Liver (tissue), 8 donors: ENCODE measurements at regions not wholly inside any gene's neighbourhood (a gene's known extent, or its start where the extent isn't known, plus 50 kb on each side); places are given as distances from the start of the nearest gene placed in this dataset.

Experiments
- DNase-seq: peaks from one replicate; pipeline ENCODE4 v3.0.0-alpha.2; 2017; ENCODE audit warnings: low spot score
- H3K27ac ChIP-seq, 2 donors: one replicate each; pipeline ENCODE4 v1.7.0; 2013; ENCODE audit warnings: inconsistent platforms in 2 of 2, low read length in 2 of 2, control low read depth in 1 of 2, low read depth in 1 of 2, mild to moderate bottlenecking in 1 of 2
- H3K27me3 ChIP-seq, 4 donors: one replicate each; pipeline versions ENCODE4 v1.6.1 to v1.7.0; 2013; ENCODE audit warnings: low read length in 3 of 4, inconsistent platforms in 1 of 4, mild to moderate bottlenecking in 1 of 4, moderate library complexity in 1 of 4; ENCODE audit not compliant: control insufficient read depth in 4 of 4, insufficient read depth in 4 of 4
- H3K36me3 ChIP-seq, 4 donors: one replicate each; pipeline versions ENCODE4 v1.6.1 to v1.7.0; 2013; ENCODE audit warnings: low read length in 3 of 4, mild to moderate bottlenecking in 3 of 4, low read depth in 1 of 4, moderate library complexity in 1 of 4; ENCODE audit not compliant: control insufficient read depth in 4 of 4, insufficient read depth in 3 of 4
- H3K4me1 ChIP-seq, 4 donors: one replicate each; pipeline versions ENCODE4 v1.6.1 to v1.7.0; 2013; ENCODE audit warnings: low read length in 3 of 4, mild to moderate bottlenecking in 3 of 4, moderate library complexity in 1 of 4; ENCODE audit not compliant: control insufficient read depth in 4 of 4, insufficient read depth in 4 of 4
- H3K4me3 ChIP-seq, 3 donors: one replicate each; pipeline versions ENCODE4 v1.6.1 to v1.7.0; 2013; ENCODE audit warnings: low read length in 3 of 3, control low read depth in 1 of 3, low read depth in 1 of 3, mild to moderate bottlenecking in 1 of 3
- H3K9ac ChIP-seq, 2 donors: one replicate each; pipeline ENCODE4 v1.7.0; 2013; ENCODE audit warnings: low read length in 2 of 2, mild to moderate bottlenecking in 2 of 2, moderate library complexity in 2 of 2, control low read depth in 1 of 2, low read depth in 1 of 2
- H3K9me3 ChIP-seq, 4 donors: one replicate each; pipeline versions ENCODE4 v1.6.1 to v1.7.0; 2013; ENCODE audit warnings: low read length in 3 of 4; ENCODE audit not compliant: control insufficient read depth in 4 of 4
- EGR1 ChIP-seq, 2 donors: IDR thresholded peaks; 2 replicates each; pipeline ENCODE4 v1.6.1; 2016 to 2018; ENCODE audit warnings: antibody characterized with exemption in 2 of 2, low read depth in 2 of 2
- FOXA1 ChIP-seq: IDR thresholded peaks from 2 replicates; pipeline ENCODE4 v1.6.1; 2016; ENCODE audit warnings: antibody characterized with exemption
- FOXA2 ChIP-seq: IDR thresholded peaks from 2 replicates; pipeline ENCODE4 v1.6.1; 2016; ENCODE audit warnings: antibody characterized with exemption
- GABPA ChIP-seq, 2 donors: IDR thresholded peaks in 1 of 2; conservative IDR thresholded peaks in 1 of 2; 2 replicates each; pipeline ENCODE4 v1.6.1; 2016; ENCODE audit warnings: antibody characterized with exemption in 2 of 2, mild to moderate bottlenecking in 1 of 2, moderate library complexity in 1 of 2
- HNF4G ChIP-seq: IDR thresholded peaks from 2 replicates; pipeline ENCODE4 v1.6.1; 2016; ENCODE audit warnings: antibody characterized with exemption
- JUND ChIP-seq, 2 donors: IDR thresholded peaks; 2 replicates each; pipeline ENCODE4 v1.6.1; 2016; ENCODE audit warnings: antibody characterized with exemption in 2 of 2
- RXRA ChIP-seq, 2 donors: IDR thresholded peaks; 2 replicates each; pipeline ENCODE4 v1.6.1; 2017 to 2018; ENCODE audit warnings: antibody characterized with exemption in 2 of 2, mild to moderate bottlenecking in 1 of 2
- SP1 ChIP-seq: IDR thresholded peaks from 2 replicates; pipeline ENCODE4 v1.6.1; 2018; ENCODE audit warnings: antibody characterized with exemption, mild to moderate bottlenecking
- TAF1 ChIP-seq: conservative IDR thresholded peaks from 2 replicates; pipeline ENCODE4 v1.6.1; 2016; ENCODE audit warnings: antibody characterized with exemption, mild to moderate bottlenecking
- YY1 ChIP-seq: IDR thresholded peaks from 2 replicates; pipeline ENCODE4 v1.6.1; 2016; ENCODE audit warnings: antibody characterized with exemption, mild to moderate bottlenecking
- WGBS: extraction: QIAGEN DNeasy Blood & Tissue Kit; methylation state at CpG from one replicate; pipeline ENCODE4 v1.1.7; 2013; 5-methylcytosine and 5-hydroxymethylcytosine counted together
- TF ChIP-seq, protein P1 (sequence below): IDR thresholded peaks from 2 replicates; pipeline ENCODE4 v1.6.1; 2016; ENCODE audit warnings: antibody characterized with exemption, mild to moderate bottlenecking
- TF ChIP-seq, protein P2 (sequence below): IDR thresholded peaks from 2 replicates; pipeline ENCODE4 v1.6.1; 2016; ENCODE audit warnings: antibody characterized with exemption
- TF ChIP-seq, protein P3 (sequence below): IDR thresholded peaks from 2 replicates; pipeline ENCODE4 v1.6.1; 2016; ENCODE audit warnings: antibody characterized with exemption
- TF ChIP-seq, protein P4 (sequence below): fragments of 150-350 bp; IDR thresholded peaks from 2 replicates; pipeline ENCODE4 v1.5.1; 2017; ENCODE audit warnings: improper control_type of control experiment, low read depth, low read length; ENCODE audit not compliant: missing input control
- donor health status: healthy.
- donor health status: healthy.
- donor health status: healthy.
- donor health status: healthy.
- donor health status: healthy.

DNA sequence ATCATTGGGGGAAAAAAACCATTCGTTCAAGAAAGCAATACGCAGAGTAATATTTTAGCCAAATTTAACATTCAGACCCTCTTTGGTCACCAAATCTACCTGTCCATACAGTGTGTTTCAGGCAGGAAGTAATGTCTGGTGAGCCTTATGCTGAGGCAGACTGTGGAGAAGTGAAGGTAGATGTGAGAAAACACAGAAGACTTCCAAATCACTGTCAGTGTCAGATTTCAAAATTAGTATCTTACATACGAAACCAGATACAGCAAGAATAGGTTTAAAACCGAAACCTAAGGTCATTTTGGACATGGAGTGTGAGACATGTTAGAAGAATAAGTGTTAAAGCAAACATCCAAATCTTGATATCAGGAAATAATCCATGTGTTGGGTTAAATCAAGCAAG, 664.5 kb upstream of the HTR2C start:
- H3K9me3 ChIP-seq: peaks cover 0 to 2% (median 0%) of the 10 kb centered on the region in 4 donors
- H3K9ac ChIP-seq: no peak overlapping the region
- no peak overlapping the region for H3K4me3 ChIP-seq
- no peaks in the 10 kb centered on the region for H3K36me3 ChIP-seq
- no peaks in the 10 kb centered on the region for H3K27me3 ChIP-seq
- H3K27ac ChIP-seq: no peak overlapping the region
- no peaks in the 10 kb centered on the region for H3K4me1 ChIP-seq
- WGBS: 67% methylated on average over 4 of the region's 4 CpGs
- TF ChIP-seq GABPA (IDR thresholded peaks at IDR 0.05 in 1 of 2, conservative IDR thresholded peaks at IDR 0.05 in 1 of 2) (no peak), HNF4G (no peak)
- no peak for DNase-seq

DNA sequence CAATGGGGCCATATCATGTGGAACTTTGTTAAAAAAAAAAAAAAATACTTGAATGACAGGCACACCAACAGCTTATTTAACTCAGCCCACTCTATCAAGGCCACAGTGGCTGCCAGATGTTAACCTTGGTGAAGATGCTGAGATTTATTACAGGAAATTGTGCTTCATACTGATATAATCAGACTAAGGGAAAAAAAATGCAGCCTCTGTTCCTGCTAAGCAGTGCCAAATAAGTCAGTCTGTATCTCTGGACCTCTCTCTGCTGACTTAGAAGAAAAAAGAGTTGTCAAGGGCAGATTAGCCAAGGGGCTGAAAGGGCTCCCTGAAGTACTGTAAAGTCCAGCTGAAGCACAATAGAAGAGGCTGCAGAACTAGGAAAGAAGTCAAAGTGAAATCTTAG, 677.7 kb upstream of the HTR2C start:
- Histone ChIP-seq H3K36me3 (no peaks in the 10 kb centered on the region), H3K27me3 (peaks cover 0 to 3% (median 0%) of the 10 kb centered on the region in 4 donors), H3K9me3 (no peaks in the 10 kb centered on the region), H3K4me3 (no peak overlapping the region), H3K4me1 (no peaks in the 10 kb centered on the region), H3K9ac (no peak overlapping the region), H3K27ac (no peak overlapping the region)
- no peak for DNase-seq
- TF ChIP-seq SP1 (no peak), HNF4G (no peak), RXRA (IDR thresholded peaks at IDR 0.05) (no peak), YY1 (no peak), JUND (IDR thresholded peaks at IDR 0.05) (no peak), FOXA2 (no peak), TAF1 (no peak), GABPA (IDR thresholded peaks at IDR 0.05 in 1 of 2, conservative IDR thresholded peaks at IDR 0.05 in 1 of 2) (no peak), FOXA1 (no peak), EGR1 (IDR thresholded peaks at IDR 0.05; ENCODE audit: low read depth in 2 of 2) (no peak)
- TF ChIP-seq, protein P1, sequence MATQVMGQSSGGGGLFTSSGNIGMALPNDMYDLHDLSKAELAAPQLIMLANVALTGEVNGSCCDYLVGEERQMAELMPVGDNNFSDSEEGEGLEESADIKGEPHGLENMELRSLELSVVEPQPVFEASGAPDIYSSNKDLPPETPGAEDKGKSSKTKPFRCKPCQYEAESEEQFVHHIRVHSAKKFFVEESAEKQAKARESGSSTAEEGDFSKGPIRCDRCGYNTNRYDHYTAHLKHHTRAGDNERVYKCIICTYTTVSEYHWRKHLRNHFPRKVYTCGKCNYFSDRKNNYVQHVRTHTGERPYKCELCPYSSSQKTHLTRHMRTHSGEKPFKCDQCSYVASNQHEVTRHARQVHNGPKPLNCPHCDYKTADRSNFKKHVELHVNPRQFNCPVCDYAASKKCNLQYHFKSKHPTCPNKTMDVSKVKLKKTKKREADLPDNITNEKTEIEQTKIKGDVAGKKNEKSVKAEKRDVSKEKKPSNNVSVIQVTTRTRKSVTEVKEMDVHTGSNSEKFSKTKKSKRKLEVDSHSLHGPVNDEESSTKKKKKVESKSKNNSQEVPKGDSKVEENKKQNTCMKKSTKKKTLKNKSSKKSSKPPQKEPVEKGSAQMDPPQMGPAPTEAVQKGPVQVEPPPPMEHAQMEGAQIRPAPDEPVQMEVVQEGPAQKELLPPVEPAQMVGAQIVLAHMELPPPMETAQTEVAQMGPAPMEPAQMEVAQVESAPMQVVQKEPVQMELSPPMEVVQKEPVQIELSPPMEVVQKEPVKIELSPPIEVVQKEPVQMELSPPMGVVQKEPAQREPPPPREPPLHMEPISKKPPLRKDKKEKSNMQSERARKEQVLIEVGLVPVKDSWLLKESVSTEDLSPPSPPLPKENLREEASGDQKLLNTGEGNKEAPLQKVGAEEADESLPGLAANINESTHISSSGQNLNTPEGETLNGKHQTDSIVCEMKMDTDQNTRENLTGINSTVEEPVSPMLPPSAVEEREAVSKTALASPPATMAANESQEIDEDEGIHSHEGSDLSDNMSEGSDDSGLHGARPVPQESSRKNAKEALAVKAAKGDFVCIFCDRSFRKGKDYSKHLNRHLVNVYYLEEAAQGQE: no peak
- TF ChIP-seq, protein P2, sequence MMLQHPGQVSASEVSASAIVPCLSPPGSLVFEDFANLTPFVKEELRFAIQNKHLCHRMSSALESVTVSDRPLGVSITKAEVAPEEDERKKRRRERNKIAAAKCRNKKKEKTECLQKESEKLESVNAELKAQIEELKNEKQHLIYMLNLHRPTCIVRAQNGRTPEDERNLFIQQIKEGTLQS: no peak
- TF ChIP-seq, protein P3, sequence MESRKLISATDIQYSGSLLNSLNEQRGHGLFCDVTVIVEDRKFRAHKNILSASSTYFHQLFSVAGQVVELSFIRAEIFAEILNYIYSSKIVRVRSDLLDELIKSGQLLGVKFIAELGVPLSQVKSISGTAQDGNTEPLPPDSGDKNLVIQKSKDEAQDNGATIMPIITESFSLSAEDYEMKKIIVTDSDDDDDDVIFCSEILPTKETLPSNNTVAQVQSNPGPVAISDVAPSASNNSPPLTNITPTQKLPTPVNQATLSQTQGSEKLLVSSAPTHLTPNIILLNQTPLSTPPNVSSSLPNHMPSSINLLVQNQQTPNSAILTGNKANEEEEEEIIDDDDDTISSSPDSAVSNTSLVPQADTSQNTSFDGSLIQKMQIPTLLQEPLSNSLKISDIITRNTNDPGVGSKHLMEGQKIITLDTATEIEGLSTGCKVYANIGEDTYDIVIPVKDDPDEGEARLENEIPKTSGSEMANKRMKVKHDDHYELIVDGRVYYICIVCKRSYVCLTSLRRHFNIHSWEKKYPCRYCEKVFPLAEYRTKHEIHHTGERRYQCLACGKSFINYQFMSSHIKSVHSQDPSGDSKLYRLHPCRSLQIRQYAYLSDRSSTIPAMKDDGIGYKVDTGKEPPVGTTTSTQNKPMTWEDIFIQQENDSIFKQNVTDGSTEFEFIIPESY: no peak
- TF ChIP-seq, protein P4, sequence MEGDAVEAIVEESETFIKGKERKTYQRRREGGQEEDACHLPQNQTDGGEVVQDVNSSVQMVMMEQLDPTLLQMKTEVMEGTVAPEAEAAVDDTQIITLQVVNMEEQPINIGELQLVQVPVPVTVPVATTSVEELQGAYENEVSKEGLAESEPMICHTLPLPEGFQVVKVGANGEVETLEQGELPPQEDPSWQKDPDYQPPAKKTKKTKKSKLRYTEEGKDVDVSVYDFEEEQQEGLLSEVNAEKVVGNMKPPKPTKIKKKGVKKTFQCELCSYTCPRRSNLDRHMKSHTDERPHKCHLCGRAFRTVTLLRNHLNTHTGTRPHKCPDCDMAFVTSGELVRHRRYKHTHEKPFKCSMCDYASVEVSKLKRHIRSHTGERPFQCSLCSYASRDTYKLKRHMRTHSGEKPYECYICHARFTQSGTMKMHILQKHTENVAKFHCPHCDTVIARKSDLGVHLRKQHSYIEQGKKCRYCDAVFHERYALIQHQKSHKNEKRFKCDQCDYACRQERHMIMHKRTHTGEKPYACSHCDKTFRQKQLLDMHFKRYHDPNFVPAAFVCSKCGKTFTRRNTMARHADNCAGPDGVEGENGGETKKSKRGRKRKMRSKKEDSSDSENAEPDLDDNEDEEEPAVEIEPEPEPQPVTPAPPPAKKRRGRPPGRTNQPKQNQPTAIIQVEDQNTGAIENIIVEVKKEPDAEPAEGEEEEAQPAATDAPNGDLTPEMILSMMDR: no peak
